Adrenal gland (tissue), 5 donors: ENCODE measurements at regions not wholly inside any gene's neighbourhood (a gene's known extent, or its start where the extent isn't known, plus 50 kb on each side); places are given as distances from the start of the nearest gene placed in this dataset.

Experiments used
- POLR2A ChIP-seq, 2 donors: fragments of 450-650 bp; IDR thresholded peaks; one replicate each; pipeline ENCODE4 v1.6.1; 2017; ENCODE audit warnings: antibody characterized with exemption in 2 of 2, mild to moderate bottlenecking in 2 of 2, moderate library complexity in 1 of 2
- TF ChIP-seq, protein P1 (sequence below), 6 experiments: fragments of 450-650 bp in 4 of 6; fragments of 200-600 bp in 2 of 6; sonication (generic) in 1 of 6; IDR thresholded peaks; 1 replicate in 5 of 6; 2 replicates in 1 of 6; pipeline versions ENCODE4 v1.5.1 to v1.8.0; 2016 to 2021; ENCODE audit warnings: antibody characterized with exemption in 6 of 6, mild to moderate bottlenecking in 2 of 6, moderate library complexity in 1 of 6
- donor health status: DM: no; HTN: no; CAD: no.

GRCh38 chr21:8992731-8993174 is 1528.6 kb upstream of the TPTE start:
- TF ChIP-seq, protein P1, sequence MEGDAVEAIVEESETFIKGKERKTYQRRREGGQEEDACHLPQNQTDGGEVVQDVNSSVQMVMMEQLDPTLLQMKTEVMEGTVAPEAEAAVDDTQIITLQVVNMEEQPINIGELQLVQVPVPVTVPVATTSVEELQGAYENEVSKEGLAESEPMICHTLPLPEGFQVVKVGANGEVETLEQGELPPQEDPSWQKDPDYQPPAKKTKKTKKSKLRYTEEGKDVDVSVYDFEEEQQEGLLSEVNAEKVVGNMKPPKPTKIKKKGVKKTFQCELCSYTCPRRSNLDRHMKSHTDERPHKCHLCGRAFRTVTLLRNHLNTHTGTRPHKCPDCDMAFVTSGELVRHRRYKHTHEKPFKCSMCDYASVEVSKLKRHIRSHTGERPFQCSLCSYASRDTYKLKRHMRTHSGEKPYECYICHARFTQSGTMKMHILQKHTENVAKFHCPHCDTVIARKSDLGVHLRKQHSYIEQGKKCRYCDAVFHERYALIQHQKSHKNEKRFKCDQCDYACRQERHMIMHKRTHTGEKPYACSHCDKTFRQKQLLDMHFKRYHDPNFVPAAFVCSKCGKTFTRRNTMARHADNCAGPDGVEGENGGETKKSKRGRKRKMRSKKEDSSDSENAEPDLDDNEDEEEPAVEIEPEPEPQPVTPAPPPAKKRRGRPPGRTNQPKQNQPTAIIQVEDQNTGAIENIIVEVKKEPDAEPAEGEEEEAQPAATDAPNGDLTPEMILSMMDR (IDR thresholded peaks at IDR 0.05) = no peak
- no peak for TF ChIP-seq POLR2A (IDR thresholded peaks at IDR 0.05)
